Lower leg skin (tissue), 3 donors: ENCODE measurements at regions not wholly inside any gene's neighbourhood (a gene's known extent, or its start where the extent isn't known, plus 50 kb on each side); places are given as distances from the start of the nearest gene placed in this dataset.

Experiments
- CTCF ChIP-seq, 3 donors: fragments of 450-650 bp; IDR thresholded peaks; one replicate each; pipeline ENCODE4 v1.5.1; 2016; ENCODE audit warnings: antibody characterized with exemption in 3 of 3, mild to moderate bottlenecking in 3 of 3, moderate library complexity in 2 of 3
- POLR2A ChIP-seq, 2 donors: fragments of 450-650 bp; IDR thresholded peaks; one replicate each; pipeline ENCODE4 v1.6.1; 2016 to 2017; ENCODE audit warnings: antibody characterized with exemption in 2 of 2, mild to moderate bottlenecking in 1 of 2, moderate library complexity in 1 of 2

GRCh38 chr14:97705976-97706375 is 908.8 kb downstream of the VRK1 start:
- TF ChIP-seq POLR2A (IDR thresholded peaks at IDR 0.05) = no peak
- no peak for TF ChIP-seq CTCF (IDR thresholded peaks at IDR 0.05)
